ENCODE measurements at regions not wholly inside any gene's neighbourhood (a gene's known extent, or its start where the extent isn't known, plus 50 kb on each side); places are given as distances from the start of the nearest gene placed in this dataset.
"Not testable (repeated sequence)": the region's sequence is repeated elsewhere in the genome, so short reads cannot be mapped to it uniquely, and the experiment has no call there.

DNA sequence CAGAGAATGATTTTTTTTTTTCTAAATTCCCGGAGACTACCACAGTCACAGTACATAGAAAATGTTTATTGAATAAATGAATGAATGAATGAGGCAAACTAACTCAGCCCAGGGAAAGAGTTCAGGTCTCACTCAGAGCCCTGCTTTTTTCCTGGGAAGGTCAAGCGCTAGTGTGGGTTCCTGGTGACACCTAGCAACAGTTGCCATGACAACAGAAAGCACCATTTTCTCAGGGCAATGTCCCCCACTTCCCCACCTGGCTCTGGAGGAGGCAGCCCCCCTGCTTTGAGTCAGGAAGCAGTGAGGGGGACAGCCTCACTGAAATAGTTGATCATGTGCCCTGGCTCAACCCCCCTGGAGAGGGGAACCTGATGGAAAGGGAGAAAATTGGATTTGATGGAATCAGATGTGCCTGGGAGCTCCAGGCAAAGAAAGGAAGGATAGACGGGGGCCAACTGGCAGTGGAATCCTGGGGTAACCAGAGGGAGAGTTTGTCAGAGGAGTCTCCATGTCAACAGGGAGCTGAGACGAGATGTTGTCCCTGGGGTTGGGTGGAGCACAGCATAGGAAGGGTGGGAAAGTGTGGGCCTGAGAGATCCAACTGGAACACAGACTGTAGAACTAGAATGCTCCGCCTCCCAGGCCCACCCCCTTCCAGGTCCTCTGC, 242.2 kb upstream of the CCL2 start:
- DNase-seq (ENCODE audit: low read depth), result no peak

DNA sequence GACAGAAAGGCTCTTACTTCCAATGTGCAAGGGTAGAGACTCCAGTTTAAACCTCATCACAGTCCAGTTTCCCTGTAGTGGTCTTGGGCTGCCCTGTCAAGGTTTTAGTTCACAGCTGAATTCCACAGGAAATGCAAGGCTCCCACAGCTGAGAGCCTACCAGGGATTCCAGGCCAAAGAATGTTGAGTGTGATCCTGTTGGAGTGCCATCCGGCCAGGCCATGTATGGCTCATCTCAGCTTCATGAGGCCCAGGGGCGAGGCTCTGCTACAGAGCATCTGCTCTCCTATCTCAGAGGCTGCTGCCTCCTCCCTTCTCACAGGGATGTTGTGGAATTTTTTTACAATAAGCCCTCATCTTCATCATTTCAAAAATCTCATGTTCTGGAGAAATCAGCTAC, 239.8 kb upstream of the CCL2 start:
- no peak for DNase-seq (ENCODE audit: low read depth)

DNA sequence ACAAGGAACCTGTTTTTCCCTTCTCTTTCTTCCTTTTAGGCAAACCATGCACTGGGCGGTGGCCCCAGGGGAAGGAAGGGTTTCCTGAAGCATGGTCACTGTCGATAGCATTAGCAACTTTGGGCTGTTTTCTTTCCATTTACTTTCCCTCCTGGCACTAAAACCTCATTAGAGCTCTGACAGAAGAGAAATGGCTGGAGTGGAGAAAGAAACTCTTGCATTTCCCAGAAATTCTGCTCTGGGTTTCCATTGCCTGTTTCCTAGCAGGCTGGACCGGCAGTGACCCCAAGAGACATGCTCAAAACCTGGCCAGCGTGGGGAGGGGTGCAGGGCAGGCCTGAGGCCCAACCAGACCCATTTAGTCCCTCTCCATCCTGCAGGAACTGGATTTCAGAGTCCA, 230.7 kb upstream of the CCL2 start:
- DNase-seq (ENCODE audit: low read depth), result no peak

GRCh38 chr17:34024806-34025551, 230.1 kb upstream of the CCL2 start:
- DNase-seq (ENCODE audit: low read depth), result peak; percentile 2

DNA sequence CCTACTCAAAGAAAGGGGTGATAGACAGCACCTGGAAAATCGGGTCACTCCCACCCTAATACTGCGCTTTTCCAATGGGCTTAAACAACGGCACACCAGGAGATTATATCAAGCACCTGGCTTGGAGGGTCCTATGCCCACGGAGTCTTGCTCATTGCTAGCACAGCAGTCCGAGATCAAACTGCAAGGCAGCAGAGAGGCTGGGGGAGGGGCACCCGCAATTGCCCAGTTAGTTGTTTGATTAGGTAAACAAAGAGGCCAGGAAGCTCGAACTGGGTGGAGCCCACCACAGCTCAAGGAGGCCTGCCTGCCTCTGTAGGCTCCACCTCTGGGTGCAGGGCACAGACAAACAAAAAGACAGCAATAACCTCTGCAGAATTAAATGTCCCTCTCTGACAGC, 224.5 kb upstream of the CCL2 start:
- not testable (repeated sequence) for DNase-seq (ENCODE audit: low read depth)

GRCh38 chr17:34032305-34032704, 222.8 kb upstream of the CCL2 start:
- DNase-seq (ENCODE audit: low read depth), result not testable (repeated sequence)

DNA sequence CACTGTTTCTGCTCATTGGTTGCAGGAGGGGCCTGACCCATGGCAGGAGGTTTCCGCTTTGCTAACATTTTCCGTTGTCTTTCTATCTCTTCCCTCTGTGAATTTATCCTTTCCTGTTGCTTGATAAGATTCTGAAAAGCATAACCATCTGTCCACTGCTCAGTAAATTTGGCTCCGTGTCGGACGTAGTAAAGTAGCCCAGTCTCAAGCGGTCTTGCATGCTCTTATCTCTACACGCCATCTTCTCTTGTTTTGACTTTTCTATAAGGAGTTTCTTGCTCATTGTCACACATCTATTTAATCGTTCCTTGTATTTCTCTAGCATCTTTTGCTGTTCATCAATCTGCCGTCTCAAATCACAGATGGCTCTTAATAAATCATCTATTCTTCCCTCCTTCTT, 216.3 kb upstream of the CCL2 start:
- not testable (repeated sequence) for DNase-seq (ENCODE audit: low read depth)

DNA sequence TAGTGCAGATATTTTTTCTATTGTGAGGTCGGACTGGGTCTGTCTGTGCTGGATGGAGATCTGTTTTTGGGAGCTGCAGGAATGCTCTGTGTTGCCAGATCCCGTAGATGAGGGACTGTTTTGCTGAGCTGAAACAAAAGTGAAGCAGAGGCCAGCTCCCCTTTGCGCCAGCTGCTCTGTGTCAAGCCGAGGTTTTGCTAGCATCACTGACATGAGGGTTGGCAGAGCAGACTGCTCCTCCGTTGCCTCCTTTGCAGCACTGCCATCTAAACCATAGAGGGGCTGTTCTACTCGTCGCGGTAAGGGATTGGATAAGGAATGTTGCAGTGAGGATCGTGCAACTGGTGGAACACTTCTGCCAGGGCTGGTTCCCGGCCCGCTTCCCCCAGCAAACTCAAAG, 215.9 kb upstream of the CCL2 start:
- DNase-seq (ENCODE audit: low read depth), result not testable (repeated sequence)

GRCh38 chr17:34039759-34040555, 215.1 kb upstream of the CCL2 start:
- DNase-seq (ENCODE audit: low read depth), result not testable (repeated sequence)

DNA sequence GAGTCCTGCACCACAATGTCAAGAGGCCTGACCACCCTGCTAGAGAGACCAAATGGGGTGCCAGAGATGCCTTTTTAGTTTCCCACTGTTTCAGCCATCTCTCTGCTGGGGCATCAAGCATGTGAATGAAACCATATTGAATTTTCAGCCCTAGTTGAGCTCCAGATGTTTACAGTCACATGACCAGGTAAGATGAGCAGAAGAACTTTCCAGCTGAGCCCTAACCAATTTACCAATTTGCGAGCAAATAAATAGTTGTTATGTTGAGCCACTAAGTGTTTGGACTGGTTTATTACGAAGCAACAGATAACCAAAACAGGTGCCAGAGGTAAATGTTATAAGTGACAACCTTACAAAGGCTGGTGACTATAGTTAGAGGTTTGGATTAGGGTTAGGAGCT, 209.1 kb upstream of the CCL2 start:
- DNase-seq (ENCODE audit: low read depth), result no peak

DNA sequence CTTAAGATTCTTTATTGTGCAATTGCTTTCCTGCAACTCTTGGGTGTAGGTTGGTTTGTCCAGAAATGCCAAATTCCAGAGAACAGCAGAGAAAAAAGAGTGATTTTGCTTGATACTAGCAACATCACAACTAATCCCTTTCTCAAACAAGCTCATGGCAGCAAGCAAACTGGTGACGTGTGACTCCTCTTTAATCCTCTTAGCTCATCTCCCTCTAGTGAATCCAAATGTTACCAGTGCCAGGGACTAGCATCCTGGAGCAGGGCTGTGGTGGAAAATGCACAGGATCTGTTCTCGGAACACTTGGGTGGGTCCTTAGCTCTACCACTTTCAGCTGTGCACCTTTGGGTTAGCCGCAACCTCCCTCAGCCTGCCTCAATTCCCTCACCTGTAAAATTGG, 204.0 kb upstream of the CCL2 start:
- no peak for DNase-seq (ENCODE audit: low read depth)

GRCh38 chr17:34054495-34054894, 200.6 kb upstream of the CCL2 start:
- no peak for DNase-seq (ENCODE audit: low read depth)

GRCh38 chr17:34055606-34056005, 199.5 kb upstream of the CCL2 start:
- DNase-seq (ENCODE audit: low read depth), result no peak

GRCh38 chr17:34059423-34060220, 195.5 kb upstream of the CCL2 start:
- DNase-seq (ENCODE audit: low read depth), result no peak

GRCh38 chr17:34066528-34066927, 188.6 kb upstream of the CCL2 start:
- DNase-seq (ENCODE audit: low read depth), result no peak

- DNase-seq (ENCODE audit: low read depth), result no peak
These were observed 188.1 kb upstream of the CCL2 start for GRCh38 chr17:34067011-34067410.

- DNase-seq (ENCODE audit: low read depth), result no peak
These were observed 186.5 kb upstream of the CCL2 start for GRCh38 chr17:34068571-34068970.

DNA sequence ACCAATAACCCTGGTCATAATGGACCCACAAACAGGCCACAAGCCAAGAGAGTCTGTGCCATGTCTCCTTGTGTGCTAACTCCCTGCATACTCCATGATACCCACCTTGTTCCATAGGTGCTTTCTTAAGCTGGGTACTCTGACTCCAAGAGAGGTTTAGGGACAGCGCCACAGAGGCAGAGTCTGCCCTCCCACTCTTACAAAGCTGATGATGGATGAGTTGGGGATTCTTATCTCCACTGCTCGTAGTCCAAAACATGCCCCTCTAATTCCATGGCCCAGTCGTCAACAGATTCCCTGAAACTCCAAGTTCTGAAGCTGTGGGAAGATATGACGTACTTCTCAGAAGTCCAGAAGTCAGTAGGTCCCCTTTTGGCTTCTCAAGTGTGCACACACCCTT, 184.4 kb upstream of the CCL2 start:
- no peak for DNase-seq (ENCODE audit: low read depth)

GRCh38 chr17:34071886-34072420, 183.1 kb upstream of the CCL2 start:
- DNase-seq (ENCODE audit: low read depth), result no peak

GRCh38 chr17:34075076-34075475, 180.0 kb upstream of the CCL2 start:
- no peak for DNase-seq (ENCODE audit: low read depth)

DNA sequence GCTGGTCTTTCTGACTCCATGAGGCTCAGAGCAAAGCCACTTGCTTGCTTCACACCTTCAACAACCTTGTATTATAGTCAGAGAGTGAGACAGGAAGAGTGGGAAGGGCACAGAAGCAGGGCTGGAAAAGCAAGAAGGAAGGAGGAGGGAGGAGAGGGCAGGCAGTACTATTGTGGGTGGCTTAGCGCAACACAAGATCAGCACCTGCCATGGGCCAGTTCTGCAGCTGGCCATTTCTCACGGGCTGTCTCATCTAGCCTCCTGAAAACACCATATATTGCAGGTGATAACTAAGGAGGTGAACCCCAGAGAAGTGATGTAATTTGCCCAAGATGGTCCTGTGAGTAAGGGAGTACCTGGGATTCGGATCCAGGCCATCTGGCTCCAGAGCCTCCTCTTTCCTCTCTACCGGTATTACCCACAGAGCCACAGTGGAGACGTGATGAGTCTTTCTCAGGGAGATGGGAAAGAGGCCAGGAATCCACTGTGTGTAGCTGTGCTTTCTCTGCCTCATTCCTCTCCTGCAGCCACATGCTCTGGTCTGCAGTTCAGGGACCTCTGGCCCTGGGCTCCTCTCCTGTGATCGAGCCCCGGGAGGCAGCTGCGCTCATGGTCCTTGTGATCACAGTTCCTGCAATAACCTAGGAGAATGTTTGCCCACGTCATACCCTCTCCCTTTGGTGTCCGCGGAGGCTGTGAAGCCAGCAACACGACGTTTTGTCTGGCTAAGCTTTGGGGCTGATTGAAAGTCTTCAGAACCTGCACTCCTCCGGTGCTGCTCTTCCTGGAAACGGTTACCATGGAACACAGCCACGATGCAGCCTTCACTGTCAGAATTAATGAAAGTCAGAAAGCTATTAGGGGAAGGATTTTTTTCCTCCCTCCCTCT, 178.1 kb upstream of the CCL2 start:
- no peak for DNase-seq (ENCODE audit: low read depth)

All from M059J (cell line).